ENCODE measurements at regions not wholly inside any gene's neighbourhood (a gene's known extent, or its start where the extent isn't known, plus 50 kb on each side); places are given as distances from the start of the nearest gene placed in this dataset.
"Not testable (repeated sequence)": the region's sequence is repeated elsewhere in the genome, so short reads cannot be mapped to it uniquely, and the experiment has no call there.

- CTCF ChIA-PET = interaction anchor here (0.7 kb wide), 1 partner anchor 10 kb away, joined by 3 read pairs; no protein-coding TSS in a partner anchor
- peak; percentile 44 for DNase-seq (ENCODE audit: low spot score)
- POLR2A ChIA-PET (ENCODE audit: low non-redundant PET); H3K4me3 ChIP-seq (ENCODE audit: low read depth, low read length, poor library complexity, severe bottlenecking); H3K4me1 ChIP-seq (ENCODE audit: insufficient read depth, low read length, poor library complexity, severe bottlenecking); H3K36me3 ChIP-seq (ENCODE audit: insufficient read depth, low read length, poor library complexity, severe bottlenecking); H3K9me3 ChIP-seq (ENCODE audit: low read depth, low read length, poor library complexity, severe bottlenecking); BruUV-seq (replicated peaks); intact Hi-C loops (cut with micrococcal nuclease; ENCODE audit: unreplicated experiment); H3K27ac ChIP-seq (ENCODE audit: low read depth, low read length, poor library complexity, severe bottlenecking); H3K27me3 ChIP-seq (replicated peaks; ENCODE audit: insufficient read depth, low read depth, low read length, poor library complexity): not testable (repeated sequence)
- peak; percentile 57 for TF ChIP-seq CTCF (conservative IDR thresholded peaks at IDR 0.05; ENCODE audit: low read depth, low read length)
Observed at GRCh38 chr2:88941178-88941577, 249.7 kb downstream of the RPIA start.

- TF ChIP-seq EZH2 (IDR thresholded peaks at IDR 0.05; ENCODE audit: borderline replicate concordance, low read depth, low read length, poor library complexity, severe bottlenecking) (no peak), CTCF (conservative IDR thresholded peaks at IDR 0.05; ENCODE audit: low read depth, low read length) (no peak)
- DNase-seq (ENCODE audit: low spot score) = no peak
- H3K27ac ChIP-seq (ENCODE audit: low read depth, low read length, poor library complexity, severe bottlenecking) = no peak overlapping the region
- no peaks in the 10 kb centered on the region for H3K4me1 ChIP-seq (ENCODE audit: insufficient read depth, low read length, poor library complexity, severe bottlenecking)
- no TSS peak for BruUV-seq (replicated peaks)
- H3K27me3 ChIP-seq (replicated peaks; ENCODE audit: insufficient read depth, low read depth, low read length, poor library complexity) = no peaks in the 10 kb centered on the region
- no peaks in the 10 kb centered on the region for H3K36me3 ChIP-seq (ENCODE audit: insufficient read depth, low read length, poor library complexity, severe bottlenecking)
- no peak overlapping the region for H3K4me3 ChIP-seq (ENCODE audit: low read depth, low read length, poor library complexity, severe bottlenecking)
- H3K9me3 ChIP-seq (ENCODE audit: low read depth, low read length, poor library complexity, severe bottlenecking) = no peaks in the 10 kb centered on the region
- intact Hi-C loops (cut with micrococcal nuclease; ENCODE audit: unreplicated experiment) = no loop called here
- CTCF ChIA-PET = no interaction called here
- POLR2A ChIA-PET (ENCODE audit: low non-redundant PET) = no interaction called here
Observed at GRCh38 chr2:88942798-88943197, 251.3 kb downstream of the RPIA start.

- TF ChIP-seq CTCF (conservative IDR thresholded peaks at IDR 0.05; ENCODE audit: low read depth, low read length) (no peak), EZH2 (IDR thresholded peaks at IDR 0.05; ENCODE audit: borderline replicate concordance, low read depth, low read length, poor library complexity, severe bottlenecking) (no peak)
- POLR2A ChIA-PET (ENCODE audit: low non-redundant PET) = no interaction called here
- intact Hi-C loops (cut with micrococcal nuclease; ENCODE audit: unreplicated experiment) = no loop called here
Observed at GRCh38 chr2:88949336-88949735, 257.9 kb downstream of the RPIA start.

More at GRCh38 chr2:88949336-88949735, 257.9 kb downstream of the RPIA start:
- no peak overlapping the region for H3K27ac ChIP-seq (ENCODE audit: low read depth, low read length, poor library complexity, severe bottlenecking)
- no peak for DNase-seq (ENCODE audit: low spot score)
- no peaks in the 10 kb centered on the region for H3K4me1 ChIP-seq (ENCODE audit: insufficient read depth, low read length, poor library complexity, severe bottlenecking)
- no TSS peak for BruUV-seq (replicated peaks)
- H3K4me3 ChIP-seq (ENCODE audit: low read depth, low read length, poor library complexity, severe bottlenecking) = no peak overlapping the region
- H3K9me3 ChIP-seq (ENCODE audit: low read depth, low read length, poor library complexity, severe bottlenecking) = no peaks in the 10 kb centered on the region
- CTCF ChIA-PET = no interaction called here
- no peaks in the 10 kb centered on the region for H3K36me3 ChIP-seq (ENCODE audit: insufficient read depth, low read length, poor library complexity, severe bottlenecking)
- peaks cover 12% of the 10 kb centered on the region for H3K27me3 ChIP-seq (replicated peaks; ENCODE audit: insufficient read depth, low read depth, low read length, poor library complexity)

Data from A673 (cell line).